ENCODE measurements at regions not wholly inside any gene's neighbourhood (a gene's known extent, or its start where the extent isn't known, plus 50 kb on each side); places are given as distances from the start of the nearest gene placed in this dataset.

DNA sequence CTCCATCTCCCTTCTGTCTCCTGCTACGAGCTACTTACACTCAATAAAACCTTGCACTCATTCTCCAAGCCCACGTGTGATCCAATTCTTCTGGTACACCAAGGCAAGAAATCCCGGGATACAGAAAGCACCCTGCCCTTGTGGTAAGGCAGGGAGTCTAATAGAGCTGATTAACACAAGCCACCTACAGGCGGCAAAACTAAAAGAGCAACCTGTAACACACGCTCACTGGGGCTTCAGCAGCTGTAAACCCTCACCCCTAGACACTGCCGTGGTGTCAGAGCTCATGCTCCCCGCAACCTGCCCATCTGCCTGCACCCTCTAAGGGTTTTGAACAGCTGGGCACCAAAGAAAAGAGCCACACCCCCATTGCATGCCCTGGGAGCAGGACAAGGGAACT is 755.4 kb upstream of the HTR2C start:
- H3K4me3 ChIP-seq = no peak overlapping the region
- H3K27me3 ChIP-seq = no peaks in the 10 kb centered on the region
- TF ChIP-seq, protein P1, sequence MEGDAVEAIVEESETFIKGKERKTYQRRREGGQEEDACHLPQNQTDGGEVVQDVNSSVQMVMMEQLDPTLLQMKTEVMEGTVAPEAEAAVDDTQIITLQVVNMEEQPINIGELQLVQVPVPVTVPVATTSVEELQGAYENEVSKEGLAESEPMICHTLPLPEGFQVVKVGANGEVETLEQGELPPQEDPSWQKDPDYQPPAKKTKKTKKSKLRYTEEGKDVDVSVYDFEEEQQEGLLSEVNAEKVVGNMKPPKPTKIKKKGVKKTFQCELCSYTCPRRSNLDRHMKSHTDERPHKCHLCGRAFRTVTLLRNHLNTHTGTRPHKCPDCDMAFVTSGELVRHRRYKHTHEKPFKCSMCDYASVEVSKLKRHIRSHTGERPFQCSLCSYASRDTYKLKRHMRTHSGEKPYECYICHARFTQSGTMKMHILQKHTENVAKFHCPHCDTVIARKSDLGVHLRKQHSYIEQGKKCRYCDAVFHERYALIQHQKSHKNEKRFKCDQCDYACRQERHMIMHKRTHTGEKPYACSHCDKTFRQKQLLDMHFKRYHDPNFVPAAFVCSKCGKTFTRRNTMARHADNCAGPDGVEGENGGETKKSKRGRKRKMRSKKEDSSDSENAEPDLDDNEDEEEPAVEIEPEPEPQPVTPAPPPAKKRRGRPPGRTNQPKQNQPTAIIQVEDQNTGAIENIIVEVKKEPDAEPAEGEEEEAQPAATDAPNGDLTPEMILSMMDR (IDR thresholded peaks at IDR 0.05) = no peak
- no peak for TF ChIP-seq POLR2A (IDR thresholded peaks at IDR 0.05)
- intact Hi-C loops (cut with DNase I) = no loop called here
- H3K36me3 ChIP-seq = no peaks in the 10 kb centered on the region
- no peak overlapping the region for H3K27ac ChIP-seq
- 38 to 55% methylated on average over 4 to 6 of the region's 7 CpGs for WGBS, 2 donors
- no peaks in the 10 kb centered on the region for H3K4me1 ChIP-seq
- H3K9me3 ChIP-seq = no peaks in the 10 kb centered on the region
- DNase-seq = no peak

DNA sequence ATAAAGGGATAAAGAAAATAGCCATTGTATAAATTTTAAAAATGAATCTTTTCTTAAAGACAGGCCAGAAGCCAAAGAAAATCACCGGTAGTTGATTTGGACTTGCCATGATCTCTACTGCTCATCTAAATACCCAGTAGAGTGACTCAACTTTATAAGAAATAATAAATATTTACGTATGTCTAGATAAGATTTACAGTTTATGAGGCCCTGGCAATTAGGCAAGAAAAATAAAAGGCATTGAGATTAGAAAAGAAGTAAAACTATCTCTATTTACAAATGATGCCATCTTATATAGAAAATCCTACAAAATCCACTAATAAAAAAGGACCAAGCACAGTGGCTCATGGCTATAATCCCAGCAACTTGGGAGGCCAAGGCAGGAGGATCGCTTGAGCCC is 765.5 kb upstream of the HTR2C start:
- intact Hi-C loops (cut with DNase I) = no loop called here
- no peak for DNase-seq
- WGBS, 2 donors = 72 to 80% methylated on average over 3 of the region's 3 CpGs

DNA sequence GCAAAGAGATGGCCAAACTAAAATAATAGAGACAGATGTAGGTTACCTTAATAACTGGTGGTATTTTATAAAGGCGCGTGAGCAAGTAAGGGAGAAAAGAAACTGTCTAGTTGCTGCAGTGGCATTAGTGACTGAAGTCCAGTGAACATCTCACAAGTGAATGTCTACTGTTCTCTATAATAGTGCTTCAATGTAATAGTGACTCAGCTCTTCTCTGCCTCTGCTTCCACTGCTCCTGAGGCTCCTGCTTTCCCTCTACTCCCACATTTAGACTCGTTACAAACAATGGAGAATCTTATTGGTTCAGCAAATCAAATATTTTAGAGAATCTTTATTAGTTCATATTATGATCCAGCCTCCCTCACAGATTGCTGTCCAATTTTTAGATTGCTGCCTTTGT is 779.1 kb upstream of the HTR2C start:
- no peaks in the 10 kb centered on the region for H3K27me3 ChIP-seq
- WGBS, 2 donors = 76 to 85% methylated on average over 3 of the region's 3 CpGs
- no peak overlapping the region for H3K27ac ChIP-seq
- TF ChIP-seq POLR2A (IDR thresholded peaks at IDR 0.05) = no peak
- TF ChIP-seq, protein P1 (IDR thresholded peaks at IDR 0.05) = no peak
- no peaks in the 10 kb centered on the region for H3K4me1 ChIP-seq
- DNase-seq = no peak
- no peaks in the 10 kb centered on the region for H3K36me3 ChIP-seq
- H3K4me3 ChIP-seq = no peak overlapping the region
- intact Hi-C loops (cut with DNase I) = no loop called here
- H3K9me3 ChIP-seq = no peaks in the 10 kb centered on the region

More for the DNA sequence above, 765.5 kb upstream of the HTR2C start:
- no peaks in the 10 kb centered on the region for H3K27me3 ChIP-seq
- H3K4me1 ChIP-seq = no peaks in the 10 kb centered on the region
- no peak overlapping the region for H3K4me3 ChIP-seq
- peaks cover 0 to 8% (median 0%) of the 10 kb centered on the region in 3 donors for H3K9me3 ChIP-seq
- TF ChIP-seq, protein P1 (IDR thresholded peaks at IDR 0.05) = no peak
- TF ChIP-seq POLR2A (IDR thresholded peaks at IDR 0.05) = no peak
- H3K27ac ChIP-seq = no peak overlapping the region
- no peaks in the 10 kb centered on the region for H3K36me3 ChIP-seq

DNA sequence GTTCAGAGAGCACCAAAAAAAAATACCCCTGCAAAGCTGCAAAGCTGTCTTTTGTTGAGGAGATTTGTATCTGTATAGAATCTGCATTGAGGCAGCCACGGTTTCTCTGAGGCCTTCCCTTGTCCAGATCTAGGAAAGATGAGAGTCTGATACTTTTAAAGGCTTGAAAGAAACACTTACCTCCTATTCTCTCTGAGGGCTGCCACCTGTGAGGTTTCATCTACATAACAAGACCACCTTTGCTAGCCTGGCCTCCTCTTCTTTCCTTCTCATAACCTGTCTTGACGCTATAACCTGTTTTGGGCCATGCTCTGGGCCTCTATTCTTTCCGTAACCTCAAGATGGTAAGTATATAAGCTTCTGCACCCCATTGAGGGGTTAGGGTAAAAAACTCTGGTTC is 779.6 kb upstream of the HTR2C start:
- Histone ChIP-seq H3K27me3 (no peaks in the 10 kb centered on the region), H3K36me3 (no peaks in the 10 kb centered on the region), H3K9me3 (no peaks in the 10 kb centered on the region), H3K27ac (no peak overlapping the region), H3K4me3 (no peak overlapping the region), H3K4me1 (no peaks in the 10 kb centered on the region)
- intact Hi-C loops (cut with DNase I) = no loop called here
- DNase-seq = no peak
- TF ChIP-seq, protein P1 (IDR thresholded peaks at IDR 0.05) = no peak
- no peak for TF ChIP-seq POLR2A (IDR thresholded peaks at IDR 0.05)
- WGBS, 2 donors = 60 to 63% methylated on average over 3 of the region's 3 CpGs

DNA sequence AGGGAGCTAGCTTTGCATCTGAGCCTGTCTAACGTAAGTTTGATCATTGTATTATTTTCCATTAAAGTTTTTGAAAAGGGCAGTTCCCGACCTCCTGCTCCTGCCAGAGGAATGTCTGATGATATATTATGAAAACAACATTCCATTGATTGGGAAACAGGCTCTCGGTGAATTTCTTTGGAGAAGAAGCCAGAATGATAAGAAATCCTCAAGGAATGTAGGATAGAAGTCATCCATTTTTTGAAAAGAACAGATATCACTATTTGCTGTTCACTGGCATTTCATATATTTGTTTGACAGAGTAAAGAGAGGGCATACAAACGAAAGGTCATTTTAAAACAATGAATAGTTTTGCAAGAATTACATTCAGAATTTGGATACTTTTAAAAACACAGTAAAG is 781.0 kb upstream of the HTR2C start:
- TF ChIP-seq, protein P1 (IDR thresholded peaks at IDR 0.05) = no peak
- TF ChIP-seq POLR2A (IDR thresholded peaks at IDR 0.05) = no peak
- WGBS, 2 donors = 27 to 36% methylated on average over 4 of the region's 4 CpGs
- no peak for DNase-seq

More for the DNA sequence above, 781.0 kb upstream of the HTR2C start:
- Histone ChIP-seq H3K4me3 (no peak overlapping the region), H3K27ac (no peak overlapping the region), H3K27me3 (no peaks in the 10 kb centered on the region), H3K9me3 (no peaks in the 10 kb centered on the region), H3K4me1 (no peaks in the 10 kb centered on the region), H3K36me3 (no peaks in the 10 kb centered on the region)
- intact Hi-C loops (cut with DNase I) = no loop called here

Measured in esophagus squamous epithelium (tissue), 5 donors.